K562 (cell line): ENCODE measurements at regions not wholly inside any gene's neighbourhood (a gene's known extent, or its start where the extent isn't known, plus 50 kb on each side); places are given as distances from the start of the nearest gene placed in this dataset.

ENCODE experiments used
- ATAC-seq: fragments of 200-7000 bp; cut with Tn5 transposase; 3 replicates; pipeline ENCODE4 v1.9.1; 2020; ENCODE audit warnings: moderate library complexity
- BruUV-seq: library from RNA; stranded (reverse); fragments of 400-500 nt; replicated peaks from 2 replicates; lab custom pipeline; 2021; lab: Mats Ljungman, UMichigan
- CTCF ChIA-PET: fragments of 300-600 bp; formaldehyde crosslinking; extraction: SDS; loops from one replicate; lab custom pipeline; 2021; ENCODE audit warnings: low intra/inter-chr PET ratio; lab: Yijun Ruan, JAX
- POLR2A ChIA-PET: fragments of 300-600, 350-650 bp; sonication (Branson Sonifier 250); formaldehyde crosslinking; extraction: SDS; loops from one replicate; lab custom pipeline; 2021; ENCODE audit warnings: antibody characterized with exemption, inconsistent platforms; lab: Yijun Ruan, JAX
- DNase-seq, 4 experiments: peaks; one replicate each; pipeline versions ENCODE4 v3.0.0 to v3.0.0-alpha.2; 2011 to 2018; ENCODE audit warnings: low spot score in 3 of 4, mixed read lengths in 3 of 4; ENCODE audit errors: extremely low read depth in 1 of 4
- FAIRE-seq: peaks from 2 replicates; lab custom pipeline; 2011; peaks lifted over from hg19 to GRCh38; lab: Jason Lieb, UNC
- H2AFZ ChIP-seq: 2 replicates; pipeline ENCODE4 v1.6.0; 2011; ENCODE audit warnings: low read depth, low read length, control low read depth, inconsistent platforms
- H3K27ac ChIP-seq: fragments of 200-600 bp; 3 replicates; pipeline ENCODE4 v1.8.0; 2011; ENCODE audit warnings: low read depth, mild to moderate bottlenecking, control low read depth, inconsistent platforms, low read length, moderate library complexity, mixed read lengths; ENCODE audit errors: extremely low read depth
- H3K27me3 ChIP-seq, 2 experiments: fragments of 300-600 bp in 1 of 2; 2 replicates in 1 of 2; 3 replicates in 1 of 2; pipeline versions ENCODE4 v1.6.0 to v1.8.0; 2011; ENCODE audit warnings: inconsistent platforms in 2 of 2, low read length in 2 of 2, mild to moderate bottlenecking in 1 of 2, mixed read lengths in 1 of 2, moderate library complexity in 1 of 2; ENCODE audit not compliant: control insufficient read depth in 2 of 2, insufficient read depth in 2 of 2
- H3K36me3 ChIP-seq: fragments of 300-600 bp; 3 replicates; pipeline ENCODE4 v1.8.0; 2011; ENCODE audit warnings: mild to moderate bottlenecking, low read length, inconsistent platforms; ENCODE audit not compliant: control insufficient read depth, insufficient read depth
- H3K4me1 ChIP-seq, 2 experiments: fragments of 200-600 bp in 1 of 2; replicated peaks in 1 of 2; 2 replicates in 1 of 2; 3 replicates in 1 of 2; pipeline versions ENCODE4 v1.5.1 to v1.8.0; 2011; ENCODE audit warnings: inconsistent platforms in 2 of 2, low read length in 2 of 2, mild to moderate bottlenecking in 1 of 2, mixed read lengths in 1 of 2, moderate library complexity in 1 of 2; ENCODE audit not compliant: control insufficient read depth in 2 of 2, insufficient read depth in 2 of 2
- H3K4me2 ChIP-seq: 2 replicates; pipeline ENCODE4 v1.6.1; 2011; ENCODE audit warnings: low read length, control low read depth, inconsistent platforms, mixed read lengths; ENCODE audit not compliant: insufficient read depth
- H3K4me3 ChIP-seq: fragments of 200-600 bp; sonication (generic), shearing (Covaris generic); 2 replicates; pipeline ENCODE4 v1.5.1; 2016; ENCODE audit warnings: control low read depth, inconsistent platforms
- H3K79me2 ChIP-seq: fragments of 200-600 bp; 3 replicates; pipeline ENCODE4 v1.8.0; 2011; ENCODE audit warnings: low read length, inconsistent platforms; ENCODE audit not compliant: control insufficient read depth, insufficient read depth
- H3K9ac ChIP-seq, 2 experiments: 2 replicates each; pipeline versions ENCODE4 v1.6.0 to v1.6.1; 2011; ENCODE audit warnings: low read depth in 2 of 2, low read length in 2 of 2, control low read depth in 1 of 2, inconsistent platforms in 1 of 2, mild to moderate bottlenecking in 1 of 2, mixed read lengths in 1 of 2; ENCODE audit not compliant: insufficient read depth in 1 of 2
- H3K9me1 ChIP-seq: one replicate; pipeline ENCODE4 v1.6.0; 2011; ENCODE audit warnings: inconsistent platforms, mild to moderate bottlenecking, low read length, moderate library complexity; ENCODE audit not compliant: control insufficient read depth, insufficient read depth
- H3K9me3 ChIP-seq: replicated peaks from 2 replicates; pipeline ENCODE4 v1.5.1; 2011; ENCODE audit warnings: low read depth, low read length, inconsistent platforms; ENCODE audit not compliant: control insufficient read depth, insufficient read depth
- H4K20me1 ChIP-seq: replicated peaks from 2 replicates; pipeline ENCODE4 v1.6.1; 2011; ENCODE audit warnings: low read length, inconsistent platforms, mixed read lengths; ENCODE audit not compliant: control insufficient read depth, insufficient read depth
- CREM ChIP-seq: IDR thresholded peaks from 2 replicates; pipeline ENCODE4 v1.6.1; 2014; ENCODE audit warnings: antibody characterized with exemption, low read depth
- GABPA ChIP-seq: fragments of 200-800 bp; sonication (Bioruptor generic); conservative IDR thresholded peaks from 2 replicates; pipeline ENCODE4 v1.6.1; 2016; ENCODE audit warnings: low read depth, missing genetic modification characterization, missing compliant biosample characterization
- MTA1 ChIP-seq: fragments of 450-650 bp; IDR thresholded peaks from 2 replicates; pipeline ENCODE4 v1.6.1; 2017; ENCODE audit warnings: borderline replicate concordance
- MTA2 ChIP-seq: fragments of 450-650 bp; IDR thresholded peaks from 2 replicates; pipeline ENCODE4 v1.6.1; 2016; ENCODE audit warnings: low read depth
- NFE2L1 ChIP-seq: fragments of 450-650 bp; IDR thresholded peaks from 2 replicates; pipeline ENCODE4 v1.6.1; 2016; ENCODE audit warnings: missing genetic modification characterization, low read depth, mild to moderate bottlenecking, missing compliant biosample characterization, moderate library complexity, borderline replicate concordance
- RCOR1 ChIP-seq, 2 experiments: IDR thresholded peaks; 2 replicates each; pipeline ENCODE4 v1.6.1; 2012; ENCODE audit warnings: low read depth in 2 of 2, low read length in 2 of 2, borderline replicate concordance in 1 of 2, improper control_type of control experiment in 1 of 2
- SP2 ChIP-seq: IDR thresholded peaks from 2 replicates; pipeline ENCODE4 v1.6.1; 2011; ENCODE audit warnings: mild to moderate bottlenecking, low read depth, low read length, moderate library complexity; ENCODE audit not compliant: poor library complexity, severe bottlenecking; ENCODE audit errors: extremely low read depth
- ZNF175 ChIP-seq: fragments of 200-800 bp; sonication (Bioruptor generic); IDR thresholded peaks from 2 replicates; pipeline ENCODE4 v1.6.1; 2016; ENCODE audit warnings: low read depth, mild to moderate bottlenecking, missing genetic modification characterization, missing compliant biosample characterization
- ZNF280A ChIP-seq: fragments of 450-650 bp; IDR thresholded peaks from 2 replicates; pipeline ENCODE4 v1.6.1; 2018; ENCODE audit warnings: mild to moderate bottlenecking, low read depth; ENCODE audit not compliant: partially characterized antibody
- ZNF354B ChIP-seq: fragments of 250-450 bp; sonication (Bioruptor Pico); IDR thresholded peaks from 2 replicates; pipeline ENCODE4 v1.4.0; 2020
- WGBS: fragments of 100-300 bp; shearing (Covaris generic); methylation state at CpG from one replicate; pipeline ENCODE4 v1.1.6; 2016; ENCODE audit warnings: low coverage, mixed read lengths; ENCODE audit not compliant: insufficient coverage; ENCODE audit errors: missing lambda C conversion rate; 5-methylcytosine and 5-hydroxymethylcytosine counted together
- in situ Hi-C: fragments of 300-500 bp; cut with MboI; formaldehyde crosslinking; loops from 4 replicates; pipeline ENCODE4 v1.15.0; 2018; ENCODE audit warnings: inconsistent platforms, mixed read lengths
- intact Hi-C: fragments of 100-400 bp; cut with micrococcal nuclease; formaldehyde crosslinking; loops from 2 replicates; pipeline ENCODE4 v1.14.2; 2022
- TF ChIP-seq, protein P1 (sequence below): sonication (generic); formaldehyde crosslinking; IDR thresholded peaks from 2 replicates; pipeline ENCODE4 v1.8.1; 2022; ENCODE audit warnings: missing genetic modification reagents
- TF ChIP-seq, protein P2 (sequence below): sonication (generic); formaldehyde crosslinking; IDR thresholded peaks from 2 replicates; pipeline ENCODE4 v1.8.0; 2023; ENCODE audit warnings: mild to moderate bottlenecking, missing genetic modification reagents

- TF ChIP-seq GABPA (no peak), ZNF354B (CRISPR knock-in tag) (no peak), RCOR1 (IDR thresholded peaks at IDR 0.05; ENCODE audit: borderline replicate concordance in 1 of 2, low read depth in 2 of 2, low read length in 2 of 2) (no peak), NFE2L1 (tag) (no peak), MTA2 (no peak), CREM (no peak)
- TF ChIP-seq, protein P1, sequence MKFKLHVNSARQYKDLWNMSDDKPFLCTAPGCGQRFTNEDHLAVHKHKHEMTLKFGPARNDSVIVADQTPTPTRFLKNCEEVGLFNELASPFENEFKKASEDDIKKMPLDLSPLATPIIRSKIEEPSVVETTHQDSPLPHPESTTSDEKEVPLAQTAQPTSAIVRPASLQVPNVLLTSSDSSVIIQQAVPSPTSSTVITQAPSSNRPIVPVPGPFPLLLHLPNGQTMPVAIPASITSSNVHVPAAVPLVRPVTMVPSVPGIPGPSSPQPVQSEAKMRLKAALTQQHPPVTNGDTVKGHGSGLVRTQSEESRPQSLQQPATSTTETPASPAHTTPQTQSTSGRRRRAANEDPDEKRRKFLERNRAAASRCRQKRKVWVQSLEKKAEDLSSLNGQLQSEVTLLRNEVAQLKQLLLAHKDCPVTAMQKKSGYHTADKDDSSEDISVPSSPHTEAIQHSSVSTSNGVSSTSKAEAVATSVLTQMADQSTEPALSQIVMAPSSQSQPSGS, result no peak
These were observed 524.6 kb upstream of the NOX3 start (continued) for GRCh38 chr6:155980014-155980767.

DNA sequence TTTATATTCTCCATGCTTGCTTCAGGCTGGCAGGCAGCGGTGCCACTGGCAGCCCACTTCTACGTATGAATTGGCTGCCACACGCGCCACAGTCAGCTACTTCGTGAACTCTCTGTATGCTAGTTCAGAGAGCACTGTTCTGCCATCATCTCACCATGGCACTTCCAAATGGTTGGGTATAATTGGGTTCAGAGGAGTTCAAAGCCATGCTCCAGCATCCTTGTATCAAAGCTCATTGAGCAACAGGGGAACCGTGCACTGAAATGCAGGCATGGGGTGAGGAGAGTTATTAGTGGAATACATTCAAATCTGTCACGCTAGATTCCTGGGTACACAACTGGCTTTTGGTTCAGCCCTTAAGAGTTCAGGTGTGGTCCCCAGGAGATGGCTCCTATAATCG lies 519.9 kb upstream of the NOX3 start:
- H3K27me3 ChIP-seq, result no peaks in the 10 kb centered on the region
- H3K4me2 ChIP-seq, result no peak overlapping the region
- in situ Hi-C loops, result no loop called here
- no peaks in the 10 kb centered on the region for H3K79me2 ChIP-seq
- 1% methylated on average over 8 of the region's 8 CpGs for WGBS
- H3K4me3 ChIP-seq, result no peak overlapping the region
- ChIA-PET CTCF (no interaction called here), POLR2A (interaction anchor here (0.6 kb wide), 1 partner anchor 9 kb away, joined by 6 read pairs; no protein-coding TSS in a partner anchor)
- DNase-seq (no peak), FAIRE-seq (no peak), ATAC-seq (no peak)
- H3K9ac ChIP-seq, result no peak overlapping the region
- no peak overlapping the region for H2AFZ ChIP-seq
- no peaks in the 10 kb centered on the region for H3K9me1 ChIP-seq
- no peaks in the 10 kb centered on the region for H4K20me1 ChIP-seq
- intact Hi-C loops, result no loop called here
- H3K27ac ChIP-seq, result no peak overlapping the region
- no peaks in the 10 kb centered on the region for H3K36me3 ChIP-seq
- no TSS peak for BruUV-seq
- H3K9me3 ChIP-seq, result no peaks in the 10 kb centered on the region
- no peaks in the 10 kb centered on the region for H3K4me1 ChIP-seq
- TF ChIP-seq ZNF175 (CRISPR knock-in tag) (no peak), ZNF280A (no peak), SP2 (no peak), MTA1 (no peak)
- TF ChIP-seq, protein P2, sequence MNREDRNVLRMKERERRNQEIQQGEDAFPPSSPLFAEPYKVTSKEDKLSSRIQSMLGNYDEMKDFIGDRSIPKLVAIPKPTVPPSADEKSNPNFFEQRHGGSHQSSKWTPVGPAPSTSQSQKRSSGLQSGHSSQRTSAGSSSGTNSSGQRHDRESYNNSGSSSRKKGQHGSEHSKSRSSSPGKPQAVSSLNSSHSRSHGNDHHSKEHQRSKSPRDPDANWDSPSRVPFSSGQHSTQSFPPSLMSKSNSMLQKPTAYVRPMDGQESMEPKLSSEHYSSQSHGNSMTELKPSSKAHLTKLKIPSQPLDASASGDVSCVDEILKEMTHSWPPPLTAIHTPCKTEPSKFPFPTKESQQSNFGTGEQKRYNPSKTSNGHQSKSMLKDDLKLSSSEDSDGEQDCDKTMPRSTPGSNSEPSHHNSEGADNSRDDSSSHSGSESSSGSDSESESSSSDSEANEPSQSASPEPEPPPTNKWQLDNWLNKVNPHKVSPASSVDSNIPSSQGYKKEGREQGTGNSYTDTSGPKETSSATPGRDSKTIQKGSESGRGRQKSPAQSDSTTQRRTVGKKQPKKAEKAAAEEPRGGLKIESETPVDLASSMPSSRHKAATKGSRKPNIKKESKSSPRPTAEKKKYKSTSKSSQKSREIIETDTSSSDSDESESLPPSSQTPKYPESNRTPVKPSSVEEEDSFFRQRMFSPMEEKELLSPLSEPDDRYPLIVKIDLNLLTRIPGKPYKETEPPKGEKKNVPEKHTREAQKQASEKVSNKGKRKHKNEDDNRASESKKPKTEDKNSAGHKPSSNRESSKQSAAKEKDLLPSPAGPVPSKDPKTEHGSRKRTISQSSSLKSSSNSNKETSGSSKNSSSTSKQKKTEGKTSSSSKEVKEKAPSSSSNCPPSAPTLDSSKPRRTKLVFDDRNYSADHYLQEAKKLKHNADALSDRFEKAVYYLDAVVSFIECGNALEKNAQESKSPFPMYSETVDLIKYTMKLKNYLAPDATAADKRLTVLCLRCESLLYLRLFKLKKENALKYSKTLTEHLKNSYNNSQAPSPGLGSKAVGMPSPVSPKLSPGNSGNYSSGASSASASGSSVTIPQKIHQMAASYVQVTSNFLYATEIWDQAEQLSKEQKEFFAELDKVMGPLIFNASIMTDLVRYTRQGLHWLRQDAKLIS, result no peak
